ENCODE measurements at regions not wholly inside any gene's neighbourhood (a gene's known extent, or its start where the extent isn't known, plus 50 kb on each side); places are given as distances from the start of the nearest gene placed in this dataset.

DNA sequence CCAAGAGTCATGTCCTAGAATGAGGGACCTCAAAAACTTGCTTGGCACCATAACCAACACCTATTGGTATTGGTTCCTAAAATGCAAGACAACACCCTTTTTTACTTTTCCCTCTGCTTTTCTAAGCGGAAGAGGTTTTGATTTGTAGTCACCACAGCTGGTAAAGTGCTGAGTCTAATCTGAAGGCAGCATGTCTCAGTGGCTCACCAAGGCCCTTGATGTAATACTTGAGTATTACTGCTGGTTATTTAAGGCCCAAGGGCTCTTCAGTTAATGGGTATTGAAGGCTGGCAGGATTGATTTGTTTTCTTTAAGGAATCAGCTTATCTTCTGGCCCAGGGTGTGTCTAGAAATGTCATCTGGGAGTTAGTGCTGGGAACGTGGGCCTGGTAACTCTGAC, 735.1 kb downstream of the GLUD2 start:
- TF ChIP-seq POLR2AphosphoS5 (IDR thresholded peaks at IDR 0.05; ENCODE audit: low read depth, low read length) (no peak), SIN3A (IDR thresholded peaks at IDR 0.05; ENCODE audit: borderline replicate concordance, insufficient read depth, low read length) (no peak), FOXP2 (optimal IDR thresholded peaks at IDR 0.05; ENCODE audit: borderline replicate concordance, extremely low read depth, extremely low read length, insufficient read depth) (no peak), TAF1 (IDR thresholded peaks at IDR 0.05; ENCODE audit: borderline replicate concordance, insufficient read depth, low read length) (no peak)
- TF ChIP-seq, protein P1, sequence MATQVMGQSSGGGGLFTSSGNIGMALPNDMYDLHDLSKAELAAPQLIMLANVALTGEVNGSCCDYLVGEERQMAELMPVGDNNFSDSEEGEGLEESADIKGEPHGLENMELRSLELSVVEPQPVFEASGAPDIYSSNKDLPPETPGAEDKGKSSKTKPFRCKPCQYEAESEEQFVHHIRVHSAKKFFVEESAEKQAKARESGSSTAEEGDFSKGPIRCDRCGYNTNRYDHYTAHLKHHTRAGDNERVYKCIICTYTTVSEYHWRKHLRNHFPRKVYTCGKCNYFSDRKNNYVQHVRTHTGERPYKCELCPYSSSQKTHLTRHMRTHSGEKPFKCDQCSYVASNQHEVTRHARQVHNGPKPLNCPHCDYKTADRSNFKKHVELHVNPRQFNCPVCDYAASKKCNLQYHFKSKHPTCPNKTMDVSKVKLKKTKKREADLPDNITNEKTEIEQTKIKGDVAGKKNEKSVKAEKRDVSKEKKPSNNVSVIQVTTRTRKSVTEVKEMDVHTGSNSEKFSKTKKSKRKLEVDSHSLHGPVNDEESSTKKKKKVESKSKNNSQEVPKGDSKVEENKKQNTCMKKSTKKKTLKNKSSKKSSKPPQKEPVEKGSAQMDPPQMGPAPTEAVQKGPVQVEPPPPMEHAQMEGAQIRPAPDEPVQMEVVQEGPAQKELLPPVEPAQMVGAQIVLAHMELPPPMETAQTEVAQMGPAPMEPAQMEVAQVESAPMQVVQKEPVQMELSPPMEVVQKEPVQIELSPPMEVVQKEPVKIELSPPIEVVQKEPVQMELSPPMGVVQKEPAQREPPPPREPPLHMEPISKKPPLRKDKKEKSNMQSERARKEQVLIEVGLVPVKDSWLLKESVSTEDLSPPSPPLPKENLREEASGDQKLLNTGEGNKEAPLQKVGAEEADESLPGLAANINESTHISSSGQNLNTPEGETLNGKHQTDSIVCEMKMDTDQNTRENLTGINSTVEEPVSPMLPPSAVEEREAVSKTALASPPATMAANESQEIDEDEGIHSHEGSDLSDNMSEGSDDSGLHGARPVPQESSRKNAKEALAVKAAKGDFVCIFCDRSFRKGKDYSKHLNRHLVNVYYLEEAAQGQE (IDR thresholded peaks at IDR 0.05; ENCODE audit: insufficient read depth in 1 of 2, low read depth in 2 of 2, low read length in 2 of 2): no peak

DNA sequence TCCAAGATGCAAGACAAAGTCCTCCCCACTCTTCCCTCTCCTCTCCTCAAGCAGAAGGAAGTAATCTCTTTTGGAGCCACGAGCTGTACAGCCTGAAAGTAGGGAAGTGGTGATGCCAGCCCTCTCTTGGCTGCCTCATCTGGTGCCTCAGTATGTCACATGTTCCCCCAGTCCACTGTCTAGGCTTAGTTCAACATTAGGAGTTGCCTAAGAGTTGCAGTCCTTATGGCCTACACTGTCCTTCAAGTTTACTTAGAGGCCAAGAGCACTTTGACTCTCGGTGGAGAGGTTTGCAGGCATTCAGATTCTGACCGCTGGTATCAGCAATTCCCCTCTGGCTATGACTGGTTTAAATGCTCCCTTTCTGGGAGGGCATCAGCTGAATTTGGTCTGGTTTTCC, 735.6 kb downstream of the GLUD2 start:
- TF ChIP-seq SIN3A (IDR thresholded peaks at IDR 0.05; ENCODE audit: borderline replicate concordance, insufficient read depth, low read length): no peak
- TF ChIP-seq POLR2AphosphoS5 (IDR thresholded peaks at IDR 0.05; ENCODE audit: low read depth, low read length): no peak
- TF ChIP-seq FOXP2 (optimal IDR thresholded peaks at IDR 0.05; ENCODE audit: borderline replicate concordance, extremely low read depth, extremely low read length, insufficient read depth): no peak
- TF ChIP-seq TAF1 (IDR thresholded peaks at IDR 0.05; ENCODE audit: borderline replicate concordance, insufficient read depth, low read length): no peak
- TF ChIP-seq, protein P1 (IDR thresholded peaks at IDR 0.05; ENCODE audit: insufficient read depth in 1 of 2, low read depth in 2 of 2, low read length in 2 of 2): no peak

DNA sequence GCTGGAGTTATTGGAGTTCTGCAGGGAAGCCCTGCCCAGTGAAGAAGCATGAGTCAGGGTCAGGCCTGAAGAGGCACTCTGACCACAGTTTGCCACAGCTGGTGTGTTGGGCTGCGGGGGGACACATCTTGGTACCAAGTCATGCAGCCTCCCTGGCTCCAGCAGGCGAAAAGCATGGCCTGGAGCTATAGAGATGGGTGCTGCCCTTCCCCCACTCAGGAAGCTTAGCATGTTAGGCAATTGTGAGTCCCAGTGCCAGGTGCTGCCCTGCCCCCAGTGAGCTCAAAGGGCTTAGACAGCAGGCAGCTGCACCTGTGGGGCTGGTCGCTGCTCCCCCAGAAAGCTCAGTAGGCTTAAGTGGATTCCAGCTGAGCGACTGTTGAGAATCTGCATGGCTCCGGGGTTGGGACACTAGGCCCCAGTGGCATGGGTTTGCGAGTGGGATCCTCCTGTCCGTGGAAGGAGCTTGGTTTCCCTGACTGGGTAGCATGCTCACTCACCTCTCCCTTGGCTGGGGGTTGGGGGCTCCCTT, 755.5 kb downstream of the GLUD2 start:
- no peak for TF ChIP-seq FOXP2 (optimal IDR thresholded peaks at IDR 0.05; ENCODE audit: borderline replicate concordance, extremely low read depth, extremely low read length, insufficient read depth)
- TF ChIP-seq SIN3A (IDR thresholded peaks at IDR 0.05; ENCODE audit: borderline replicate concordance, insufficient read depth, low read length): no peak

DNA sequence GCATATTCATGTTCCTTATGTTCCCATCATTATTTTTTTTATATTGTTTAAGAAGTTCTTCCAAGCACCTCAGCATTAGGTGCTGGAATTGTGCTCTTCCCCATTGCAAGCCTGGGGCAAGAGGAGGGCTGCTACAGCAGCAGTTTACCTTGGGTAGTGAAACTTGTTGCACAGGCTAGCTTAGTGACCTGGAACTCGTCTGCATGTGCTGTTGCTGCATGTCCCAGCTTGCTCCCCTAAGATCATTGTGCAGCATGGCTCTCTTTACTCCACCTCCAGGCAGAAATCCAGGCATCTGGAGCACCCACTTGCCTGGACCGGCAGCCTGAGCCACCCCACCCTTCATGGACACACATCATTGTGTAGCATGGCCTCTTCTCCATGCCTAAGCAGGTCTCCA, 776.0 kb downstream of the GLUD2 start:
- no peak for TF ChIP-seq FOXP2 (optimal IDR thresholded peaks at IDR 0.05; ENCODE audit: borderline replicate concordance, extremely low read depth, extremely low read length, insufficient read depth)
- no peak for TF ChIP-seq POLR2AphosphoS5 (IDR thresholded peaks at IDR 0.05; ENCODE audit: low read depth, low read length)

DNA sequence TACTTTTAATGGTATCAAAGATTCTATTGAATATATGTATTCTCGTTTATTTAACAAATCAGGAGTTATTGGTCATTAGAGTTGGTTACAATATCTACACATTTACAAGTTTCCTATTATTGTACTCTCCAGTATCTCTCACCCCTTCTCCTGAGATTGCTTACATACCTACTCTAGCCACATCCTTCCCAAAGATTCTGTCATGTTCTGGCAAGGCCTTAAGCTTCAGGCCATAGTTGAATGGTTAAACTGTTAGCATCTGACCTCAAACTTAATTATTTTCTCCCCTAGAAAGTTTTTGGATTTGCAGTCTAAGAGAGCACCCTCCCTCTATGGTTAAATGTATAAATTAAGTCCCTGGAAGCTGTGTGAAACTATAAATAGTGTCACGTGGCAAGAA, 784.2 kb downstream of the GLUD2 start:
- no peak for TF ChIP-seq TAF1 (IDR thresholded peaks at IDR 0.05; ENCODE audit: borderline replicate concordance, insufficient read depth, low read length)
- no peak for TF ChIP-seq SIN3A (IDR thresholded peaks at IDR 0.05; ENCODE audit: borderline replicate concordance, insufficient read depth, low read length)
- TF ChIP-seq POLR2AphosphoS5 (IDR thresholded peaks at IDR 0.05; ENCODE audit: low read depth, low read length): no peak
- TF ChIP-seq, protein P1 (IDR thresholded peaks at IDR 0.05; ENCODE audit: insufficient read depth in 1 of 2, low read depth in 2 of 2, low read length in 2 of 2): no peak
- TF ChIP-seq FOXP2 (optimal IDR thresholded peaks at IDR 0.05; ENCODE audit: borderline replicate concordance, extremely low read depth, extremely low read length, insufficient read depth): no peak

DNA sequence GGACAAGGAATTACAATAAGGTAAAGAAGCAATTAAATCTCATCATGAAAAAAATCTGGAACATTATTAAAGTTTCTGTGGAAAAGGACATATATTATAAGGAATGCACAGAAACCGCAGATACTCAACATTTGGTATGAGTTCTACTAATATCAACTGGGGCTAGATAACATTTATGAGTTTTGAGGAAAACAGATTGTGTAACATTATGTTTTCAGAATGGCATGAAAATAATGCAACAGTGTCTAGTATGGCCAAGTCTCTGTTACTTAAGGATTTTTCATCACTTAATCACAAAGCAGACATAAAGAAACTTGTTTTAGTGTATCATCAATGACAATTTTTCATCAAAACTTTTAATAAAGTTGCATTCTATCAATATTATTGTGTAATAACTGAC, 785.0 kb downstream of the GLUD2 start:
- TF ChIP-seq, protein P1 (IDR thresholded peaks at IDR 0.05; ENCODE audit: insufficient read depth in 1 of 2, low read depth in 2 of 2, low read length in 2 of 2): no peak
- TF ChIP-seq TAF1 (IDR thresholded peaks at IDR 0.05; ENCODE audit: borderline replicate concordance, insufficient read depth, low read length): no peak
- TF ChIP-seq FOXP2 (optimal IDR thresholded peaks at IDR 0.05; ENCODE audit: borderline replicate concordance, extremely low read depth, extremely low read length, insufficient read depth): no peak
- no peak for TF ChIP-seq SIN3A (IDR thresholded peaks at IDR 0.05; ENCODE audit: borderline replicate concordance, insufficient read depth, low read length)
- no peak for TF ChIP-seq POLR2AphosphoS5 (IDR thresholded peaks at IDR 0.05; ENCODE audit: low read depth, low read length)

All from PFSK-1 (cell line).